ENCODE measurements at regions not wholly inside any gene's neighbourhood (a gene's known extent, or its start where the extent isn't known, plus 50 kb on each side); places are given as distances from the start of the nearest gene placed in this dataset.
"Not testable (repeated sequence)": the region's sequence is repeated elsewhere in the genome, so short reads cannot be mapped to it uniquely, and the experiment has no call there.

DNA sequence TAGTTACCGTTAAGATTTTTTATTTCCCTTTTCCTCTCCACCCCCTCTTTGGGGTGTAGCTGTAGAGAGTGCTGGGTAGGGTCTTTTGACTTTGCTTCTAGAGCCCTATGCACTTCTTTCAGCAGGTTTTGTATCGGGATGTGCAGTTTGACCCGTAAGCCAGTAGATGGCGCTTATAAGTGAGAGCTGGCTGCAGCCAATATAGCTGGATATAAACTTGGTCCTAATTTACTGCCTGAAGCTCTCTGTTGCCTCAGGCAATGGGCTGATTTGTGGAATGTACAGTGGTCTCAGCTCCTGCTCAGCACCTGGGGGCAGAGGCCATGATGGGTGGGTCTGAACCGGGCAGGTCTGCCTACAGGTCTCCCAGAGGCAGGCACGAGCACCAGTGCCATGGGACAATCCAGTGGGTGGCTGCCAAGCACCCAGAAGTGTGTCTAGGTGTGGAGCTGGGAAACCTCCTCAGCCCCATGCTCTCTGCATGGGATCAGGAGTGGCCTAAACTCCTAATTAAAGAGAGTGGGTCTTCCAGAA is 146.5 kb downstream of the SPANXN1 start:
- no peak for DNase-seq

DNA sequence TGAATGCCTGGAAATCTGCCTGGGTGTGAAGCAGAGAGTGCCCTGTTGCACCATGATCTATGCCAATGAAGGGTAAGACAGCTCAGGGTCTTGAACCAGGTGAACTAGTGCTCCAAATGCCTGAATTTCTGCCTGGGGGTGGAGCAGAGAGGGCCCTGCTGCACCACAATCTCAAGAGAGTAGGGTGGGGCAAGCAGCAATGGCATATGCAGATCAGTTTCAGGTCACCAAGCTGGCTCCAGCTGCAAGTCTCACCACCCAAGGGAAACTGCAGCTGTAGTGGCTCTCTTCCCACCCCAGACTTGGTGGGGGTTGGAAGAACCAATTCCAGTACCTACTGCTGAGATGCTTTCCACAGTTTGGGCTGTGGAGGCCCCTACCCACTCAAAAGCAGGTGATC is 147.0 kb downstream of the SPANXN1 start:
- no peak for DNase-seq

- DNase-seq, result no peak
Measured at GRCh38 chrX:145396612-145397011, 149.3 kb downstream of the SPANXN1 start.

- peak in 6 of 56 donors; percentile 0 to 29 (median 3) for DNase-seq
Measured at GRCh38 chrX:145405012-145405411, 157.7 kb downstream of the SPANXN1 start.

GRCh38 chrX:145410622-145411021 is 163.3 kb downstream of the SPANXN1 start:
- DNase-seq, result no peak

DNA sequence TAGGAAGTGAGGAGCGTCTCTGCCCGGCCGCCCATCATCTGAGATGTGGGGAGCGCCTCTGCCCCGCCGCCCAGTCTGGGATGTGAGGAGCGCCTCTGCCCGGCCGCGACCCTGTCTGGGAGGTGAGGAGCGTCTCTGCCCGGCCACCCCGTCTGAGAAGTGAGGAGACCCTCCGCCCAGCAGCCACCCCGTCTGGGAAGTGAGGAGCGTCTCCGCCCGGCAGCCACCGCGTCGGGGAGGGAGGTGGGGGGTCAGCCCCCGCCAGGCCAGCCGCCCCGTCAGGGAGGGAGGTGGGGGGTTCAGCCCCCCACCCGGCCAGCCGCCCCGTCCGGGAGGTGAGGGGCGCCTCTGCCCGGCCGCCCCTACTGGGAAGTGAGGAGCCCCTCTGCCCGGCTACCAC is 188.9 kb downstream of the SPANXN1 start:
- not testable (repeated sequence) for DNase-seq

GRCh38 chrX:145464650-145465049 is 217.3 kb downstream of the SPANXN1 start:
- no peak for DNase-seq

- no peak for DNase-seq
Measured at GRCh38 chrX:145475725-145476124, 228.4 kb downstream of the SPANXN1 start.

DNA sequence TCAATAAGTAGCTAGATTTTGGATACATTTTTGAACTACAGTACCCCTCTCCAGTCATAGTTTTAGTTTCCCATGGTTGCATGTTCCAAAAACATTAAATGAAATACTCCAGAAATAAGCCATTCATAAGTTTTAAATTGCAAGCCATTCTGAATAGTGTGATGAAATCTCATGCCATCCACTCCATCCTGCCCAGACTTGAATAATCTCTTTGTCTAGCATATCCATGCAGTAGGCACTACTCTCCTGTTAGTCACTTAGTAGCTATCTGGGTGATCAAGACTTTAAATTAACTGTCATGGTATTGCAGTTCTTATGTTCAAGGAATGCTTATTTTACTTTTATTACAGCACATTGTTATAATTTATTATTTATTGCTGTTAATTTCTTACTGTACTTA is 237.4 kb downstream of the SPANXN1 start:
- DNase-seq, result no peak

GRCh38 chrX:145502670-145503069 is 255.4 kb downstream of the SPANXN1 start:
- no peak for DNase-seq

DNA sequence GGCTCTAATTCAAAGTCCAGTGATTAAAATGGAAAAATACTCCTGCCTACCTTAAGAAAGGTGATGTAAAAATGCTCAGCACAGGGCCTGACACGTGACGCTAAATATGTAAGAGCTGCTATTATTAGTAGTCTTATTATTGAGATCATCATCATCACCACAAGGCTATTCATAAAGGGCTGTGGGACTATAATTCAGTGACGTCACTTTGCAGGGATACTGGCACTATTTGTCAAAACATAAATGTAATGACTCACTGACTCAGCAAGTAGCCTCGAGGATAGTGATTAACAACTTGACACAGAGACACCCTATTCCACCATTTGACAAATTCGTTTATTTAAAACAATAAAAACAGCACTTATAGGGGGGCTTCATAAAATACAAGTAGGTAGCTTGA is 258.9 kb downstream of the SPANXN1 start:
- DNase-seq, result no peak

DNA sequence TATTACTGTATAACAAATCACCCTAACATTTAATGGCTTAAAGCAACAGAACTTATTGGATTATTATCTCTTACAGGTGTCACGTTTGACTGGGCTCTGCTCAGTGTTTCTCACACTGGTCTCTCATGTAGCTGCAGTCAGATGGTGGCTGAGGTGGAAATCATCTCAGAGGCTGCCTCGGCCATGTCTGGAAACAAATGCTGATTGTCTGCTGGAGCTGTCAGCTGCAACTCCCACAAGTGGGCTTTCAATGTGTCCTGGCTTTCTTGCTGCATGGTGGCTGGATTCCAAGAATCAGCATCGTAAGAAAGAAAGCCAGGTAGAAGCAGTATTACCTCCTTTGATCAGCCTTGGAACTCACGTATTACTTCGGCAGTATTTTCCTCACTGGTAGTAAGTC is 277.6 kb downstream of the SPANXN1 start:
- peak in 27 of 56 donors; percentile 0 to 28 (median 3) for DNase-seq

GRCh38 chrX:145532176-145532780 is 285.0 kb downstream of the SPANXN1 start:
- no peak for DNase-seq

- DNase-seq, result no peak
Measured at GRCh38 chrX:145533534-145533933, 284.1 kb upstream of the SLITRK2 start.

DNA sequence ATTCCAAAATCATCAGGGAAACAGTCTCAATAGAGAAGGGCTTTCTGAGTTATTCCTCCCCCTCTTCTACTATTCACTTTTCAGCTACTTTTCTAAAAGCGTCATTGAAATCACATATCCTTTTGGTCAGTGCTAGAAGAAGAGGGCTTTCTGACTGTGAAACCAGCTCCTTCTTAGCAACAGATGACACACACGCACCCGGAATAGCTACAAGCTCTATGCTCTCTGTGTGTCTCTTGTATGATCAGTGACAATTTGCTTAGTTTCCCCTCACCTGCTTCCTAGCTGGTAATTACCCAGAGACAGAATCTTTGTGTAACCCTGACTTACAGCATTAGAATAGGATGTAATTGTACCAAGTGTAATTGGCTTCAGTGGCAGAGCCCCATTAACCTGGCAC is 268.1 kb upstream of the SLITRK2 start:
- DNase-seq, result no peak

DNA sequence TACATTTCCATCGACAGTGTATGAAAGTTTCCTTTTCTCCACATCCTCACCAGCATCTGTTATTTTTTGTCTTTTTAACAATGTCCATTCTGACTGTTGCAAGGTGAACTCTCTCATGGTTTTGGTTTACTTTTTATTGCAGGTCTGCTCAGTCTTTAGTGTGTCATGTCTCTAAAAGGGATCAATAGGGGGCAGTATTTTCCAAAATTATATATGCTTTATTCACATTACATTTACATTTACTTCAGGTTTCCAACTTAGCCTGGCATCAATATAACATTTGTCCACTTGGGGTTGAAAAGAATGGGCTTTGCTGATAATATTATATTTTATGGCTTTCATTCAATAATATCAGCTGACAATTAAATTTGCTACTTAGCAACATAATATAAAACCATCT is 265.0 kb upstream of the SLITRK2 start:
- no peak for DNase-seq

DNA sequence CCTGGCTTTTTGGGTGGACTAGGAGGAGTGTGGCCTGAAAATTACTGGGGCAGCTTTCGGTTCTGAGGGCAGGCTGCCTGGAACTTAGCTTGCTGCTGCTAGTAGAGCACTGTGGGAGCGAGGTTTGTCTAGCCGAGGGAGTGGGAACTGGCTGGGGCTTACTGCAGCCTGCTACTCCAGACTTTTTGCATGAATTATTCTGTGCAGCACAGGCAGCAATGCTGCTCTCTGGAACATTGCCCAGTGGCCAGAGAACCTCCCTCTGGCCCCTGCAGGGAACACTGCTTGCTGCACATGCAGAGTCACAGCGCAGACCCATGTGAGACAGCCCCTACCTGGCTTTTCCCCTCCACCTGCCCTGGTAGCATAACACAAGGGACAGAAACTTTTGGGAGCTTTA is 263.9 kb upstream of the SLITRK2 start:
- DNase-seq, result no peak

GRCh38 chrX:145563159-145563558 is 254.5 kb upstream of the SLITRK2 start:
- no peak for DNase-seq

GRCh38 chrX:145609951-145610511 is 207.6 kb upstream of the SLITRK2 start:
- DNase-seq, result no peak

- DNase-seq, result no peak
Measured at GRCh38 chrX:145613894-145614293, 203.7 kb upstream of the SLITRK2 start.

DNA sequence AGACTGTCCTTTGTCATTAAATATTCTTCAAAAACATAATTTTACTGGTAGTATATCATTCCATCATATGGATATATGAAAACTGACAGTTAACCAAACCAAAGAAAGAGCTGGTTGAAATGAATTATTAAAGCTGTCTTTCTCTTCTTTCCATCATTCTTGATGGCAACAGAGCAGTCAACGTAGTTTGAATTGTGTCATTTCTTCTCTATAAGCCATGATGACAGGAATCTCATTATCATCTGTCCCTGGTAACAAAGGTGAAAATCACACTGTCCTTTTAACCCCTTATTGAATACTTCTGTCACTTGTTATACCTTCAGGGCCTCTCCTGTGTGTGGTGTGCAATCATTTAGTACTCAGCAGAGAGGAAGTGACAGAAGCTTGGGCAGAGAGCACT is 197.0 kb upstream of the SLITRK2 start:
- no peak for DNase-seq

DNA sequence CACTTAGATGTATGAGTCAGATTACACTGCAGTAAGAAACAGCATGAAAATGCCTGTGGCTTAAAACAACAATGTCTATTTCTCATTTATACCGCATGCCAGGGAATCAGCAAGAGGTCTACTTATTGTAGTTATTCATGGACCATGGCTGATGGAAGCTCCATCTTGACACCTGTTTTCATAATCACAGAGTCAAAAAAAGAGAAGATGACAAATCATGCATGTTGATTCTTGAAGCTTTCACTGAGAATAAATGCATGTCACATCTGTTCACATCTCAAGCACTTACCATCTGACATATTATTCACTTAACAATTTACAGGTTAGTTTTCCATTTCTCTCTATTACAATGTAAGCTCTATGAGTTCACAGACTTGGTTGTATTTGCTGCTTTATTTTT is 194.2 kb upstream of the SLITRK2 start:
- DNase-seq, result no peak

GRCh38 chrX:145630081-145630480 is 187.5 kb upstream of the SLITRK2 start:
- no peak for DNase-seq

Measured in nucleus accumbens (tissue), 56 donors.